Loucy (cell line): ENCODE measurements at regions not wholly inside any gene's neighbourhood (a gene's known extent, or its start where the extent isn't known, plus 50 kb on each side); places are given as distances from the start of the nearest gene placed in this dataset.

Source experiments
- EZH2phosphoT487 ChIP-seq: fragments of 200-600 bp; IDR thresholded peaks from 2 replicates; pipeline ENCODE4 v1.6.1; 2018; ENCODE audit warnings: antibody characterized with exemption, mild to moderate bottlenecking, moderate library complexity, borderline replicate concordance
- TF ChIP-seq, protein P1 (sequence below): fragments of 200-600 bp; sonication (generic); conservative IDR thresholded peaks from 2 replicates; pipeline ENCODE4 v1.5.1; 2014; ENCODE audit warnings: mild to moderate bottlenecking, antibody characterized with exemption, low read length

DNA sequence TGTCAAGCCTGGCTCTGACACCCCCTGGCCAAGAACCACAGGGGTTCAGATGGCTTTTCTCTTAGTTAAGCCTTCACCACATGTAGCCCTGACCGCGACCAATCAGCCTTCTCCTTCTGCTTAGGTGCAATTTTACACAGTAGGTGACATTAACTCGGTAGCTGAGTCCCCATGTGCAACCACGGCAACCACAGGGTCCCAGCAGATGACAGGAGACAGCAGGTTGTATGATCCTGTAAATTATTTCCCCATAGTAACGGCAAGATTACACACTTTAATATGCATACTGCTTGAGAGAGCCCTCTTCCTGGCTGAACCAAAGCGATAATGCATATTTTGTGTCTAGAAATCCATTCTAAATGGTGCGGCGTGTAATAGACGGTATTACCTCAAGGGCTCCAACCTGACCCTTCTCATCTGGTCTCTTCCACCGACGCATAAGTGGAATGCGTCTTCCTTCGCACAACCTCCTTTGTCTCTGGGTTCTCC lies 458.7 kb upstream of the ZFHX3 start:
- TF ChIP-seq, protein P1, sequence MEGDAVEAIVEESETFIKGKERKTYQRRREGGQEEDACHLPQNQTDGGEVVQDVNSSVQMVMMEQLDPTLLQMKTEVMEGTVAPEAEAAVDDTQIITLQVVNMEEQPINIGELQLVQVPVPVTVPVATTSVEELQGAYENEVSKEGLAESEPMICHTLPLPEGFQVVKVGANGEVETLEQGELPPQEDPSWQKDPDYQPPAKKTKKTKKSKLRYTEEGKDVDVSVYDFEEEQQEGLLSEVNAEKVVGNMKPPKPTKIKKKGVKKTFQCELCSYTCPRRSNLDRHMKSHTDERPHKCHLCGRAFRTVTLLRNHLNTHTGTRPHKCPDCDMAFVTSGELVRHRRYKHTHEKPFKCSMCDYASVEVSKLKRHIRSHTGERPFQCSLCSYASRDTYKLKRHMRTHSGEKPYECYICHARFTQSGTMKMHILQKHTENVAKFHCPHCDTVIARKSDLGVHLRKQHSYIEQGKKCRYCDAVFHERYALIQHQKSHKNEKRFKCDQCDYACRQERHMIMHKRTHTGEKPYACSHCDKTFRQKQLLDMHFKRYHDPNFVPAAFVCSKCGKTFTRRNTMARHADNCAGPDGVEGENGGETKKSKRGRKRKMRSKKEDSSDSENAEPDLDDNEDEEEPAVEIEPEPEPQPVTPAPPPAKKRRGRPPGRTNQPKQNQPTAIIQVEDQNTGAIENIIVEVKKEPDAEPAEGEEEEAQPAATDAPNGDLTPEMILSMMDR: no peak
- no peak for TF ChIP-seq EZH2phosphoT487
